SK-N-SH (cell line): ENCODE measurements at regions not wholly inside any gene's neighbourhood (a gene's known extent, or its start where the extent isn't known, plus 50 kb on each side); places are given as distances from the start of the nearest gene placed in this dataset.

ENCODE experiments used
- CTCF ChIA-PET: fragments of 300-600, 350-600 bp; formaldehyde crosslinking; extraction: SDS; loops from one replicate; lab custom pipeline; 2021; lab: Yijun Ruan, JAX
- POLR2A ChIA-PET: fragments of 350-600 bp; sonication (Branson Sonifier 250); formaldehyde crosslinking; extraction: SDS; loops from one replicate; lab custom pipeline; 2020; ENCODE audit warnings: antibody characterized with exemption, inconsistent platforms; lab: Yijun Ruan, JAX
- DNase-seq: peaks from one replicate; pipeline ENCODE4 v3.0.0; 2012
- H2AFZ ChIP-seq: fragments of 200-600 bp; sonication (generic); 2 replicates; pipeline ENCODE4 v1.8.1; 2016; ENCODE audit warnings: antibody characterized with exemption, mild to moderate bottlenecking, low read depth
- H3F3A ChIP-seq: fragments of 200-600 bp; sonication (generic); replicated peaks from 2 replicates; pipeline ENCODE3; 2016; ENCODE audit warnings: antibody characterized with exemption, mild to moderate bottlenecking; ENCODE audit not compliant: insufficient read depth
- H3K27ac ChIP-seq, 2 experiments: fragments of 200-500 bp in 1 of 2; fragments of 200-600 bp in 1 of 2; sonication (Bioruptor generic) in 1 of 2; sonication (generic), shearing (Covaris generic) in 1 of 2; 2 replicates each; pipeline versions ENCODE4 v1.5.1 to v1.6.1; 2014 to 2016; ENCODE audit warnings: low read depth in 2 of 2, inconsistent platforms in 1 of 2, low read length in 1 of 2, mild to moderate bottlenecking in 1 of 2, mixed read lengths in 1 of 2
- H3K27me3 ChIP-seq: fragments of 200-600 bp; sonication (generic), shearing (Covaris generic); 2 replicates; pipeline ENCODE4 v1.6.1; 2016; ENCODE audit warnings: mixed run types; ENCODE audit not compliant: insufficient read depth
- H3K36me3 ChIP-seq, 2 experiments: fragments of 200-500 bp in 1 of 2; fragments of 200-600 bp in 1 of 2; sonication (Bioruptor generic) in 1 of 2; sonication (generic) in 1 of 2; replicated peaks in 1 of 2; 2 replicates each; pipeline versions ENCODE3 to v1.5.1; 2014 to 2016; ENCODE audit warnings: low read length in 1 of 2, mild to moderate bottlenecking in 1 of 2; ENCODE audit not compliant: insufficient read depth in 2 of 2, control insufficient read depth in 1 of 2
- H3K4me1 ChIP-seq, 2 experiments: fragments of 200-500 bp in 1 of 2; fragments of 200-600 bp in 1 of 2; sonication (Bioruptor generic) in 1 of 2; sonication (generic), shearing (Covaris generic) in 1 of 2; 2 replicates each; pipeline versions ENCODE4 v1.5.1 to v1.6.1; 2014 to 2016; ENCODE audit warnings: low read depth in 1 of 2, low read length in 1 of 2, mixed run types in 1 of 2; ENCODE audit not compliant: insufficient read depth in 2 of 2, control insufficient read depth in 1 of 2
- H3K4me2 ChIP-seq: fragments of 200-600 bp; sonication (generic), shearing (Covaris generic); 2 replicates; pipeline ENCODE4 v1.6.1; 2017; ENCODE audit warnings: mixed run types
- H3K4me3 ChIP-seq, 2 experiments: fragments of 200-500 bp in 1 of 2; fragments of 200-600 bp in 1 of 2; sonication (Bioruptor generic) in 1 of 2; sonication (generic), shearing (Covaris generic) in 1 of 2; 2 replicates each; pipeline versions ENCODE4 v1.5.1 to v1.8.1; 2014 to 2016; ENCODE audit warnings: low read depth in 2 of 2, inconsistent platforms in 1 of 2, low read length in 1 of 2, mild to moderate bottlenecking in 1 of 2, mixed read lengths in 1 of 2, moderate library complexity in 1 of 2
- H3K79me2 ChIP-seq: fragments of 200-600 bp; sonication (generic); 2 replicates; pipeline ENCODE4 v1.8.1; 2017; ENCODE audit warnings: mild to moderate bottlenecking; ENCODE audit not compliant: insufficient read depth
- H3K9ac ChIP-seq: fragments of 200-600 bp; sonication (generic); 2 replicates; pipeline ENCODE4 v1.6.1; 2017; ENCODE audit warnings: mixed run types
- H3K9me2 ChIP-seq: fragments of 200-600 bp; sonication (generic); 2 replicates; pipeline ENCODE4 v1.6.1; 2017; ENCODE audit warnings: mixed run types
- H3K9me3 ChIP-seq: fragments of 200-600 bp; sonication (generic); 2 replicates; pipeline ENCODE4 v1.6.1; 2017; ENCODE audit warnings: mixed run types, mild to moderate bottlenecking, moderate library complexity
- H4K20me1 ChIP-seq: fragments of 200-600 bp; sonication (generic); 2 replicates; pipeline ENCODE4 v1.6.1; 2017; ENCODE audit warnings: mild to moderate bottlenecking, mixed run types; ENCODE audit not compliant: insufficient read depth
- CHD2 ChIP-seq: fragments of 150-350 bp; IDR thresholded peaks from 2 replicates; pipeline ENCODE4 v1.6.1; 2018; ENCODE audit warnings: low read length; ENCODE audit not compliant: partially characterized antibody
- CTCF ChIP-seq: fragments of 200-600 bp; sonication (generic); IDR thresholded peaks from 2 replicates; pipeline ENCODE4 v1.6.1; 2017; ENCODE audit warnings: antibody characterized with exemption, mild to moderate bottlenecking, moderate library complexity
- ELF1 ChIP-seq: IDR thresholded peaks from 2 replicates; pipeline ENCODE4 v1.4.0; 2012
- EP300 ChIP-seq, 2 experiments: IDR thresholded peaks; 2 replicates each; pipeline versions ENCODE4 v1.4.0 to v1.6.1; 2012; ENCODE audit warnings: borderline replicate concordance in 1 of 2, low read depth in 1 of 2, low read length in 1 of 2
- EZH2phosphoT487 ChIP-seq: fragments of 200-600 bp; sonication (generic); IDR thresholded peaks from 2 replicates; pipeline ENCODE4 v1.6.1; 2017; ENCODE audit warnings: low read depth, mixed run types, mild to moderate bottlenecking, antibody characterized with exemption, moderate library complexity, borderline replicate concordance
- FOXJ3 ChIP-seq: sonication (generic); formaldehyde crosslinking; IDR thresholded peaks from 2 replicates; pipeline ENCODE4 v1.5.1; 2020; ENCODE audit warnings: mild to moderate bottlenecking, missing genetic modification reagents
- GABPA ChIP-seq: IDR thresholded peaks from 2 replicates; pipeline ENCODE4 v1.4.0; 2012; ENCODE audit warnings: low read depth, mild to moderate bottlenecking
- IRF3 ChIP-seq: fragments of 150-350 bp; IDR thresholded peaks from 2 replicates; pipeline ENCODE4 v1.6.1; 2016; ENCODE audit warnings: mild to moderate bottlenecking, low read depth, low read length
- MAX ChIP-seq: IDR thresholded peaks from 2 replicates; pipeline ENCODE4 v1.4.0; 2012; ENCODE audit warnings: low read depth
- MXI1 ChIP-seq: IDR thresholded peaks from 2 replicates; pipeline ENCODE4 v1.6.1; 2012; ENCODE audit warnings: mild to moderate bottlenecking, low read depth, low read length, improper control_type of control experiment
- NFIC ChIP-seq: IDR thresholded peaks from 2 replicates; pipeline ENCODE4 v1.4.0; 2012; ENCODE audit warnings: borderline replicate concordance
- RAD21 ChIP-seq: IDR thresholded peaks from 2 replicates; pipeline ENCODE4 v1.6.1; 2012; ENCODE audit warnings: mild to moderate bottlenecking, low read length
- RCOR1 ChIP-seq: fragments of 150-350 bp; IDR thresholded peaks from 2 replicates; pipeline ENCODE4 v1.6.1; 2017; ENCODE audit warnings: antibody characterized with exemption, low read length
- REST ChIP-seq: IDR thresholded peaks from 2 replicates; pipeline ENCODE4 v1.6.1; 2012; ENCODE audit warnings: mild to moderate bottlenecking, low read depth, low read length, moderate library complexity
- SIN3A ChIP-seq: IDR thresholded peaks from 2 replicates; pipeline ENCODE4 v1.6.1; 2012; ENCODE audit warnings: low read depth, mild to moderate bottlenecking, low read length, moderate library complexity, borderline replicate concordance
- SMC3 ChIP-seq: IDR thresholded peaks from 2 replicates; pipeline ENCODE4 v1.6.1; 2012; ENCODE audit warnings: low read depth, low read length, improper control_type of control experiment
- TAF1 ChIP-seq: IDR thresholded peaks from 2 replicates; pipeline ENCODE4 v1.6.1; 2012; ENCODE audit warnings: low read depth, mild to moderate bottlenecking, low read length, moderate library complexity, borderline replicate concordance
- TCF12 ChIP-seq: IDR thresholded peaks from 2 replicates; pipeline ENCODE4 v1.4.0; 2012
- USF1 ChIP-seq: IDR thresholded peaks from 2 replicates; pipeline ENCODE4 v1.4.0; 2012; ENCODE audit warnings: low read depth, borderline replicate concordance
- YY1 ChIP-seq: IDR thresholded peaks from 2 replicates; pipeline ENCODE4 v1.4.0; 2012; ENCODE audit warnings: low read depth, mild to moderate bottlenecking

GRCh38 chr1:217186664-217187063 is 444.2 kb downstream of the GPATCH2 start:
- ChIA-PET POLR2A (no interaction called here), CTCF (interaction anchor here (0.9 kb wide), 2 partner anchors 14 to 437 kb away, joined by 3 to 4 read pairs; no protein-coding TSS in a partner anchor)
- Histone ChIP-seq H3K27ac (no peak overlapping the region), H3K9me3 (no peaks in the 10 kb centered on the region), H3K79me2 (no peaks in the 10 kb centered on the region), H3K4me2 (no peak overlapping the region), H3K4me1 (peaks cover 0 to 2% of the 10 kb centered on the region in 2 experiments; a peak in 2 of 4 replicates), H3K4me3 (no peak overlapping the region), H2AFZ (no peak overlapping the region), H3F3A (no peaks in the 10 kb centered on the region), H3K27me3 (no peaks in the 10 kb centered on the region), H3K36me3 (no peaks in the 10 kb centered on the region), H4K20me1 (no peaks in the 10 kb centered on the region), H3K9ac (no peak overlapping the region), H3K9me2 (no peaks in the 10 kb centered on the region)
- DNase-seq: no peak
- TF ChIP-seq FOXJ3 (CRISPR knock-in tag): no peak
- TF ChIP-seq MAX: no peak
- TF ChIP-seq IRF3: no peak
- no peak for TF ChIP-seq TCF12
- TF ChIP-seq REST: no peak
- TF ChIP-seq CTCF: no peak
- TF ChIP-seq SMC3: no peak
- no peak for TF ChIP-seq CHD2
- TF ChIP-seq RAD21: no peak
- no peak for TF ChIP-seq ELF1
- TF ChIP-seq MXI1: no peak
- no peak for TF ChIP-seq RCOR1
- TF ChIP-seq YY1: no peak
- no peak for TF ChIP-seq GABPA
- no peak for TF ChIP-seq EP300 (IDR thresholded peaks at IDR 0.05; ENCODE audit: borderline replicate concordance in 1 of 2, low read depth in 1 of 2, low read length in 1 of 2)
- no peak for TF ChIP-seq TAF1
- no peak for TF ChIP-seq NFIC
- TF ChIP-seq EZH2phosphoT487: no peak
- no peak for TF ChIP-seq SIN3A
- TF ChIP-seq USF1: no peak
